Ishikawa (cell line): ENCODE measurements at regions not wholly inside any gene's neighbourhood (a gene's known extent, or its start where the extent isn't known, plus 50 kb on each side); places are given as distances from the start of the nearest gene placed in this dataset.

Source experiments
- CEBPB ChIP-seq: IDR thresholded peaks from 2 replicates; pipeline ENCODE4 v1.6.1; 2012
- CREB1 ChIP-seq: IDR thresholded peaks from 2 replicates; pipeline ENCODE4 v1.6.1; 2012; ENCODE audit warnings: low read depth
- EGR1 ChIP-seq: IDR thresholded peaks from 2 replicates; pipeline ENCODE4 v1.6.1; 2012
- EP300 ChIP-seq: IDR thresholded peaks from 2 replicates; pipeline ENCODE4 v1.6.1; 2012; ENCODE audit warnings: borderline replicate concordance
- FOXM1 ChIP-seq: IDR thresholded peaks from 2 replicates; pipeline ENCODE4 v1.6.1; 2012; ENCODE audit warnings: low read depth, borderline replicate concordance
- NFIC ChIP-seq: IDR thresholded peaks from 2 replicates; pipeline ENCODE4 v1.6.1; 2012
- RAD21 ChIP-seq: IDR thresholded peaks from 2 replicates; pipeline ENCODE4 v1.6.1; 2012; ENCODE audit warnings: low read depth
- REST ChIP-seq: IDR thresholded peaks from 2 replicates; pipeline ENCODE4 v1.6.1; 2012; ENCODE audit warnings: low read depth, mild to moderate bottlenecking
- TAF1 ChIP-seq: IDR thresholded peaks from 2 replicates; pipeline ENCODE4 v1.6.1; 2012; ENCODE audit warnings: low read depth, mild to moderate bottlenecking
- TCF12 ChIP-seq: IDR thresholded peaks from 2 replicates; pipeline ENCODE4 v1.6.1; 2012; ENCODE audit warnings: low read depth
- TEAD4 ChIP-seq: IDR thresholded peaks from 2 replicates; pipeline ENCODE4 v1.6.1; 2012
- USF1 ChIP-seq: IDR thresholded peaks from 2 replicates; pipeline ENCODE4 v1.6.1; 2012
- YY1 ChIP-seq: IDR thresholded peaks from 2 replicates; pipeline ENCODE4 v1.6.1; 2012; ENCODE audit warnings: low read depth
- ZBTB7A ChIP-seq: IDR thresholded peaks from 2 replicates; pipeline ENCODE4 v1.6.1; 2012; ENCODE audit warnings: low read depth
- TF ChIP-seq, protein P1 (sequence below): IDR thresholded peaks from 2 replicates; pipeline ENCODE4 v1.6.1; 2012

GRCh38 chr6:140620496-140620895 is 1246.0 kb upstream of the CITED2 start:
- TF ChIP-seq TAF1 = no peak
- TF ChIP-seq RAD21 = no peak
- no peak for TF ChIP-seq EP300
- TF ChIP-seq TEAD4 = no peak
- TF ChIP-seq, protein P1, sequence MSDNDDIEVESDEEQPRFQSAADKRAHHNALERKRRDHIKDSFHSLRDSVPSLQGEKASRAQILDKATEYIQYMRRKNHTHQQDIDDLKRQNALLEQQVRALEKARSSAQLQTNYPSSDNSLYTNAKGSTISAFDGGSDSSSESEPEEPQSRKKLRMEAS = no peak
- no peak for TF ChIP-seq REST
- TF ChIP-seq USF1 = no peak
- TF ChIP-seq NFIC = no peak

DNA sequence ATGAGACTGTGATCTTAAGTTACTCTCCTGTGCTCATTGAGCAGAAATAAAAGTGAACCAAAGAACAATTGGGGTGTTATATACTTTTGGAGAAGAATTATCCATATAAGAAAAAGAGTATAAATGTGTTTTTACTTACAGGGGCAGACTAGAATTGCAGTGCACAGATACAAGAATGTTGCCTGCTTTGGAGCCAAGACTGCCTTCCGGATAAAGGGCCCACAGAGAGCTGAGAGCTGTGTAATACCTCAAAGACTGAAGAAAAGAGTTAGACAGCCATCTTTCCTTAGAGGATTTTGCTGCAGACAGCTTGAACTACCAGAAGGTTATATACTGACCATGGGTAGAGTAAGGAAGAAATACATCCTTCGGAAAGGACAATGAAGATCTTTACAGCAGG is 1235.5 kb upstream of the CITED2 start:
- TF ChIP-seq EGR1 (no peak), YY1 (no peak), TEAD4 (no peak), RAD21 (no peak), TCF12 (no peak), USF1 (no peak), CREB1 (no peak), EP300 (no peak), ZBTB7A (no peak), NFIC (no peak), CEBPB (no peak), REST (no peak), TAF1 (no peak), FOXM1 (no peak)
- TF ChIP-seq, protein P1 = no peak

DNA sequence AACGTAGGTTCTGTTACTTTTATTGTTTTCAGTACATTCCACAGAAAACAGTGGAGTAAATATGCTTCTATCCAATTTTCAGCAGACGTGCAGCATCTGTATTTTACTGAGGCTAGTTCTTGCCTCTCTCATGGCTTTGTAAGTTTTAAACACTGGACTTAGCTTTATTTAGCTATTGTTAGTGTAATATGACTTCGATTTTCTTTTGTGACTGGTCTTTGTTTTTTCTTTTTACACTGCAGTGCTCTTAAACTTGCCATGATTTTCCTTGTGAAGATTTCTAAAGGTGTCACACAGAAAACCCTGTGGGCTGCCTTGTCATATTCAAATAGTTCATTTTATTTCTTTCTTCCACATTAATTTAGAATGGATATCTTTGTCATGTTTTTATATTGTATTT is 1234.9 kb upstream of the CITED2 start:
- no peak for TF ChIP-seq USF1
- TF ChIP-seq EP300 = no peak
- no peak for TF ChIP-seq NFIC
- no peak for TF ChIP-seq YY1
- TF ChIP-seq CREB1 = no peak
- TF ChIP-seq, protein P1 = no peak
- TF ChIP-seq REST = no peak

GRCh38 chr6:140604786-140605185 is 1230.3 kb upstream of the CITED2 start:
- TF ChIP-seq FOXM1 = no peak
- TF ChIP-seq RAD21 = no peak
- no peak for TF ChIP-seq CEBPB
- TF ChIP-seq EGR1 = no peak
- TF ChIP-seq, protein P1 = no peak
